NOMO-1 (cell line): ENCODE measurements at regions not wholly inside any gene's neighbourhood (a gene's known extent, or its start where the extent isn't known, plus 50 kb on each side); places are given as distances from the start of the nearest gene placed in this dataset.
"Not testable (repeated sequence)": the region's sequence is repeated elsewhere in the genome, so short reads cannot be mapped to it uniquely, and the experiment has no call there.

Experiments
- DNase-seq, 2 experiments: peaks; one replicate each; lab custom pipeline; 2025; ENCODE audit not compliant: unreplicated experiment in 2 of 2; lab: John Stamatoyannopoulos, UW

DNA sequence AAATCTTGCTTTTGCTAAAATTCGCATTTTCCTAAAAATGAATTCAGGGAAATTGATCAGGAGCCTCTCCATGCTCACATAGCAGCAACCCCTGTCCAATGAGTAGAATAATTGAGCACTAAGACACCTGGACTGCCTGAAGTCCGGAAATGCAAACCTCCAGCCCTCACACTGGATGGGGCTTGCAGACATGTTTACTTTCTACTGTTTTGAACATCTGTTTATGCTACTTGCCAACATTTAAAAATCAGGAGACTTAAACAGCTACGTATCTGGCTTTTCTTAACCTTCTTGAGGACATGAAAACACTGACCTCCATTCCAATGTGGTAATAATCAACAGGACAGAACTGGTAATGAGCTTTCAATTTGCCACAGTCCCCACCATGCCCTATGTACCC lies 184.4 kb downstream of the SHOX2 start:
- DNase-seq, result no peak

DNA sequence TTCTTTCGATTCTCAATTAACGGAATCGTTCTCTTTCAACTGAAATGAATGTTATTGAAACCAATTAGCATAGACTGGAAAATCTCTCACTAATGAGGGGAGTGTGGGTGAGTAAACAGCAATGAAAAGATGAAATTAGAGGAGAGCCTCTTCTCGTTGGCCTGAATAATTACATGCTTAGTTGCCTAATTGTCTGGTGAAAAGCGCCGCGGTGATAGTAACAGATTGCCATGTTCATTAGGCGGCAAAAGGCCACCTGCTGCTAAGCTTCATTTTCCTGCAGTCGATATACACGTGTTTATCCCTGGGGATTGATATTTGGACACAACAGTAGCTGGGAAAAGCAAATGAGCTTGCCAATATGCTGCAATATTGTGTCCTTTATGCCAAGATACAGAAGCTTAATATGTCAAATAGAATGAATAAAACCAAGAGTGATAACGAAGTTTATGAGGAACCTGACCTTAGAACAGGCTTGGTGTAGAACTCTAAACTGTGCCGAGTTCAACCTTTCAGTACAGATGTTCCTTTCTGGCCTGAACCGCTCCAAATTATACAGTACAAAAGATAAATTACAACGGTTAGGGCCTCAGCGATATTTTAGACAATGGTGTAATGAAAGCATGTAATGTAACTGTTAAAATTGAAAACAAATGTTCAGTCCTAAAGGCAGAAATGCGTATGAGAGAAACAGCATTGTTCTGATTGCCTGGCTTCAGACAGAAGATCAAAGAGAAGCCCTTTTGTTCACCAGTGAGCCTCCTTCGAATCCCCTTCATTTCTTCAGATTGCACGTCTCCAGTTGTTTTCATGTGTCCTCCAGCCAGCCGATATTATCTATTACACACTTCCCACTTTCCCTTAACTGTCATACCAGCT lies 185.2 kb downstream of the SHOX2 start:
- DNase-seq, result no peak

DNA sequence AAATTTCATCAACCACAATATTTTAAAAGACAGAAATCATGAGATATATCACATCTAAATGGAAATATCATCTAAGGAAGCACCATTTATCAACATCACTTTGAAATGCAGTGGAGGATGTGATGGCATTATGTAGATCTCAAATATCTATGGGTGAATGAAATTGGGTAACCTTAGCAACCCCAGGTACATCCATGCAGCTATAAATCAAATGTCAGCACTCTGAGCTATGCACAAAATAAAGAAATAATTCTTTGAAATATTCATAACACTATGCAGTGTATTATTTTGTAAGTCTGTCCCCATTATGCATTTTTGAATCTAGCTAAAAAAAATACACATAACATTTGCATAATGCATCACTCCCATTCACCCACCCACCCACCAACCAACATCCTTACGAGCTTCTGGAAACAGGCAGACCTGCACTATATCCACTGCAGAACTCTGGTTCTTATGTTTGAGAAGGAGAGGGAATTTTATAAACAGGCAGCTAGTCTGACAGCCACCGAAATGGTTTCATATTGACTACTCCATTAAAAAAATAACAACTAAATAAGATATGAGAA lies 186.8 kb downstream of the SHOX2 start:
- no peak for DNase-seq

DNA sequence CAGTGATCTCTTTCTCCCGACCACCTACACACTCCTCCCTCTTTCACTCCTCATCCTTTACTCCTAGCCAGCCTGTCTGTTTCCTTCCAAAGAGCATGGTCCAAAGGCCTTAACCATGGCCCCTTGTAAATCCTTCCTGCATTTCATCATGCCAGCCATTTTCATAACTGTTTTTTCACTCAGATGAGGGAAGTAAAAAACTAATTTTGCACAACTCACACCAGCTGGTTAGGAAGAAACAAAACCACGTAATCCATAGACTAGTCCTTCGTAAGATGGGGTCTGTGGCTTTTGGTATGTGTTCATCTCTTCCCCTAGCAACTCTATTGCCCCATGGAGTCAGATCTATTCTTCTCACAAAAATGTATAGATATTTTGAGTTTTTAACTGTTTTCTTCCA lies 187.8 kb downstream of the SHOX2 start:
- peak; percentile 71 to 88 for DNase-seq

GRCh38 chr3:157916672-157917071 lies 189.5 kb downstream of the SHOX2 start:
- DNase-seq, result no peak

DNA sequence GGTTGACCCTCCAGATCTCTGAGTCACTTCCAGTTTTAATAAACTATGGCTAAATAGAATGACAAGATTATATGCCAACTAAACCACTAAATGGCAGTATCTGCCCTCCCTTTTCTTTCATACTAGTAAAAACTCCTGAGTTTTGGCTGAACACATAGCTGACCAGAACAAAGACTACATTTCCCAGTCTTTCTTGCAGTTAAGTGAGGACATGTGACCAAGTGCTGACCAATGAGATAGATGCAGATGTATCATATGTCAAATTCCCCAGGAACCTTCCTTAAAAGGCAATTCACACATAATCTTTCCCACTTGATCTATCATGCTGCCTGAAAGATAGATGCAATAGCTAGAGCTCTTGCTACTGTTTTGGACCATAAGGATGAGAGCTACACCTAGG lies 191.3 kb downstream of the SHOX2 start:
- DNase-seq, result no peak

DNA sequence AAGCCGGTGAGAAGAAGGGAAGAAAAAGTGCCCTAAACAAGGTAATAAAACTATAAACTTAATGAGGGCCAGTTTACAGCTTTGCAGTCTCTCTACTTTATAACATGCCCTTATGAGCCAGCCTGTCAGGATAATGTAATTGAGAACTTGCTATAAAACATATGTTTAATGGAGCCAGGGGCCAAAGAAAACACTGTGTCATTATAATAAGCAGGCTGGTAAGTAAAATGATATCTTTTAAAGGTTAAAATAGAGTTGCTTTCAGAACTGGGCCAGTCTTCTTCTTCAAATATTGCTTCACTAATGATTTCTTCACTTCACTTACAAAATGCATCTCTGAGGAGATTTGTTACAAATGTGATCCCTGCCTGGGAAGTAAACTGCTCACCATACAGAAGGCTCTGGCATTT lies 192.5 kb downstream of the SHOX2 start:
- DNase-seq, result peak in 1 of 2 experiments; percentile 27

DNA sequence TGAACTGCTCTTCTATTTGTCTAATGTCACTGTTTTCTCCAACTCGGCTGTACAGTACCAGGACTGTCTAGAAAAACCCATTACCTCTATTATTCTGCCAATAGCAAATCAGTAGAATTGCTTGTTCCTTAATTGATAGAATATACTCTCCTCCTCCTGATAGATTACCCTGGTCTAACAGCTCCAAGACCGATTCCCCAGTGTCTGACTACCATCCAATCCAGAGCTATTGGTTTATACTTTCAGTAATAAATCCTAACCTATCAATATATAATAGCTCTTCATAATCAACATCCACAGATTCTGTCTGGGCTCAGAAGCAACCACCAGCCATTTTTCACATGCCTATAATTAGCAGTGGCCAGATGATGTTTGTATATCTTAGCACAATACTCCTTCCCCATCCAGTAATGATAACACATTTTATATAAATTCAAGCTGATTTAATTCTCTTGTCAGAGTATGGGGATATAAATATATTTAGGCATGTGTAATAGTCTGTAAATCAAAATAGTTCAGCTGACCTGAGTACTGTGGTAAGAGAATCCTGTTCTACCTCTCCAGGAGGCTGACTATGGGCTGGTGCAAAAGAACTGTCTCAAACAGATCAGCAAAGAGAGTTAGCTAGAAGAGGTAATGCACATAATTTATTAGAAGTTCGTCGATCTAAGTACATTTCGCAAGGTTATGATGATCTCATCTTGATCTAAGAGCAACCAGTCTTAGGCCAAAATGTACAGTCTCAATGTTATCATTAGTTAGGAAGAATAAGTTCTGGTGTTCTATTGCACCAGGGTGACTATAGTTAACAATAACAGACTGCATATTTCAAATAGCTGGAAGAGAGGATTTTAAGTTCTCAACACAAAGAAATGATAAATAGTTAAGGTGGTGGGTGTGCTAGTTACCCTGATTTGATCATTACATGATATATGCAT lies 193.4 kb downstream of the SHOX2 start:
- no peak for DNase-seq

- DNase-seq, result no peak
Measured at GRCh38 chr3:157906627-157907026, 199.6 kb downstream of the SHOX2 start.

- no peak for DNase-seq
Measured at GRCh38 chr3:157905885-157906284, 200.3 kb downstream of the SHOX2 start.

- not testable (repeated sequence) for DNase-seq
Measured at GRCh38 chr3:157902680-157903079, 203.5 kb downstream of the SHOX2 start.

DNA sequence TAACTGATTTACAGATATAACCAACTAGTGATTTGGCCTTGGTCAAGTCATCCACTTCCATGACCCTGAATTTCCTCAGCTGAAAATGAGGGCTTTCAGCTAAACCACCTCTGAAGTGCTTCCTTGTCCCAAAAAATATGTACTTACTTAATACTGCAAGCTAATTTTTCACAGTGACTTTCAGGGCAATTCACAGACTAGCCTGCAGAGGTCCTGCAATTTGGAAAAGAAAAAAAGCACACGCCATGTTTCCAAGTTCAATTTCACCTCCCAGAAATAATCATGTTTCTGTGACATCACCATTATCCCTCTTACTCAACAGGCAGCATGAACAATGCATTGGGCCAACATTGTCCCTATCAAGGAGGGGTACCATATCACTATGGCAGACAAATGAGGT lies 218.2 kb downstream of the SHOX2 start:
- DNase-seq, result no peak

GRCh38 chr3:157876556-157876955 lies 229.7 kb downstream of the SHOX2 start:
- no peak for DNase-seq

- no peak for DNase-seq
Measured at GRCh38 chr3:157872902-157873301, 233.3 kb downstream of the SHOX2 start.

DNA sequence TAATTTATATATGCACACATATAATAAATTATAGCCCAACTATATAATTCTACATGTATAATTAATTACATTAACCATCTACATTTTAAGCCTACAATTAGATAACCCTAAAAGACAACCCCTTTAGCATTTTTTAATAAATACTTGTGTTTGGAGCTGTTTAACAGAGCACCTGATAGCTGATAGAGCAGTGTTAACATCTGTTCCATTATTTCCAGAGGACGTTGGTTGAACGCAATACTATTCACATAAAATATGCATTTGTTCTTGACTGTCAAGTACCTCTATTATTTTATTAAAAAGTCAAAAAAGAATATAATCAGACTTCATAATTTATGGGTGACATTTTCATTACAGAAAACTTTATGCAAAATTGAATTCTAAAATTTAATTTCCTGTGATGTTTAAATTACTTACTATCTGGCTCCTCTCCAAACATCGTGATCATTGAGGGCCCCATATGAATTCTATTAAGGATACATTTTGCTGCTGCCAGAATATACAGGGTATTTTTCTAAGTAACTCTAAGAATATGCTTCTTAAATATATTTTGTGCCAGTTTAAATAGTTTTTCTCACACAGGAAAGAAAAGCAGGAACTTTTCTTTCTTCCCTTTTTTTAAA lies 234.3 kb downstream of the SHOX2 start:
- peak in 1 of 2 experiments; percentile 12 for DNase-seq

- no peak for DNase-seq
Measured at GRCh38 chr3:157871248-157871647, 235.0 kb downstream of the SHOX2 start.

- no peak for DNase-seq
Measured at GRCh38 chr3:157868946-157869345, 237.3 kb downstream of the SHOX2 start.

DNA sequence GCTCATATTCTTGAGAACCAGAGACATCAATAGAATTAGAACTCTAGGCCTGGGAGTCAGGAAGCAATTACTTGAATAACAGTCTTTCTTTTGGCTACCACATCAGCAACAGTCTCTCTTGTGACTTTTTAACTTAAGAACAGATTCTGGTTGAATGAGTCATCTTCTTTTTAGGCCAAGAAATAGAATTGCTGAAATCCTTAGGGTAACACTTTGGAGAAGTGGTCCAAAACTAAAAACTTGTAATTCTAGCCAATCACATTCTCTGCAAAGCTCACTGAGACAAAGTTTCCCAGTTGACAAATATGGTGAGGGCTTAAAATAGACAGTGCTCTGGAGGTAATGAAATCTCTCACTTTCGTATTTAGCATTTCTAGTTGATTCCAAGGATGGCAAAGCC lies 238.0 kb downstream of the SHOX2 start:
- DNase-seq, result no peak

DNA sequence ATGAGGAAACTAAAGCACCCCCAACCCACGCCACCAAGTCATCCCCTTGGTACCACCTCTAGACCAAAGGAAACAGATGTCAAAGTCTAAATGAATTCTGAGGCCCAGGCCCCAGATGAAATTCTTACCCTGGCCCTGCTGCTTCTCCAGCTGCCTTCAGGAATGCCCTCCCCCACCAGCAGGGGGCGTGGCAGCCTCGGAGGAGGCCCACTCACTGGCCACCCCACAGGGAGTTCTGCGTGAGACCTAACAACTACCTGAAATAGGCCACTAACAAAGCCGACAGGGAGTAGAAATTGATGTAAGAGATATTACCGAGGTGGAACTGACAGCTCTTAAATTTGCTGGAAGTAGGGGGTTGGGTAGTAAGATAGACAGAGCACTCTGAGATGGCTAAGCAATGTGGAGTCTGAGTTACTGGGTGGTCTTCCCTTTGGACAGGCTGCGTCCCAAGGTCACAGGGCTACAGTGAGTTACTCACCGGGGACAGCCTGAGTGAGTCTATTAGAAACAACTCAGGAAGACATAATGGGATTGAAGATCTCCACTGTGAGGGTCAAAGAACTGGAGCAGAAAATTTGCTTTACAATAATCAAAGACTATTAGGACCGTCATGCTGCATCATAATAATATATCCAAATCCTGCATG lies 240.7 kb downstream of the SHOX2 start:
- DNase-seq, result peak; percentile 54 to 58

- no peak for DNase-seq
Measured at GRCh38 chr3:157861076-157861765, 245.0 kb downstream of the SHOX2 start.
